ENCODE measurements at regions not wholly inside any gene's neighbourhood (a gene's known extent, or its start where the extent isn't known, plus 50 kb on each side); places are given as distances from the start of the nearest gene placed in this dataset.
A peak's percentile ranks its signal among the peaks of the same experiment; 100 is the strongest.
"Not testable (repeated sequence)": the region's sequence is repeated elsewhere in the genome, so short reads cannot be mapped to it uniquely, and the experiment has no call there.

GRCh38 chr6:10343320-10343719, 71.6 kb downstream of the TFAP2A start:
- H3K4me3 ChIP-seq (ENCODE audit: low read length in 2 of 2), result no peak overlapping the region
- no peak overlapping the region for H3K9ac ChIP-seq (ENCODE audit: low read length in 2 of 2)
- no peaks in the 10 kb centered on the region for H3K36me3 ChIP-seq (ENCODE audit: control insufficient read depth in 2 of 2, insufficient read depth in 2 of 2, low read length in 2 of 2)
- H3K9me3 ChIP-seq (ENCODE audit: control insufficient read depth in 2 of 2, low read length in 2 of 2), result no peaks in the 10 kb centered on the region
- H3K4me1 ChIP-seq (ENCODE audit: control insufficient read depth, insufficient read depth, low read length), result peaks cover 2% of the 10 kb centered on the region
- no peak overlapping the region for H3K27ac ChIP-seq (ENCODE audit: low read length)
- no peaks in the 10 kb centered on the region for H3K27me3 ChIP-seq (ENCODE audit: control insufficient read depth in 1 of 2, insufficient read depth in 2 of 2, low read length in 2 of 2)

- Histone ChIP-seq H3K27me3 (ENCODE audit: control insufficient read depth in 1 of 2, insufficient read depth in 2 of 2, low read length in 2 of 2) (no peaks in the 10 kb centered on the region), H3K9ac (ENCODE audit: low read length in 2 of 2) (no peak overlapping the region), H3K36me3 (ENCODE audit: control insufficient read depth in 2 of 2, insufficient read depth in 2 of 2, low read length in 2 of 2) (no peaks in the 10 kb centered on the region), H3K4me1 (ENCODE audit: control insufficient read depth, insufficient read depth, low read length) (peaks cover 2% of the 10 kb centered on the region), H3K27ac (ENCODE audit: low read length) (no peak overlapping the region), H3K9me3 (ENCODE audit: control insufficient read depth in 2 of 2, low read length in 2 of 2) (no peaks in the 10 kb centered on the region), H3K4me3 (ENCODE audit: low read length in 2 of 2) (no peak overlapping the region)
These were observed 73.3 kb downstream of the TFAP2A start for GRCh38 chr6:10341605-10342004.

- Histone ChIP-seq H3K36me3 (ENCODE audit: control insufficient read depth in 2 of 2, insufficient read depth in 2 of 2, low read length in 2 of 2) (no peaks in the 10 kb centered on the region), H3K9ac (ENCODE audit: low read length in 2 of 2) (no peak overlapping the region), H3K4me3 (ENCODE audit: low read length in 2 of 2) (no peak overlapping the region), H3K27ac (ENCODE audit: low read length) (no peak overlapping the region), H3K4me1 (ENCODE audit: control insufficient read depth, insufficient read depth, low read length) (no peaks in the 10 kb centered on the region), H3K27me3 (ENCODE audit: control insufficient read depth in 1 of 2, insufficient read depth in 2 of 2, low read length in 2 of 2) (no peaks in the 10 kb centered on the region), H3K9me3 (ENCODE audit: control insufficient read depth in 2 of 2, low read length in 2 of 2) (no peaks in the 10 kb centered on the region)
These were observed 76.7 kb downstream of the TFAP2A start for GRCh38 chr6:10338151-10338550.

- H3K4me3 ChIP-seq (ENCODE audit: low read length in 2 of 2); H3K4me1 ChIP-seq (ENCODE audit: control insufficient read depth, insufficient read depth, low read length); H3K9me3 ChIP-seq (ENCODE audit: control insufficient read depth in 2 of 2, low read length in 2 of 2); H3K36me3 ChIP-seq (ENCODE audit: control insufficient read depth in 2 of 2, insufficient read depth in 2 of 2, low read length in 2 of 2); H3K27me3 ChIP-seq (ENCODE audit: control insufficient read depth in 1 of 2, insufficient read depth in 2 of 2, low read length in 2 of 2); H3K9ac ChIP-seq (ENCODE audit: low read length in 2 of 2); H3K27ac ChIP-seq (ENCODE audit: low read length): not testable (repeated sequence)
These were observed 77.5 kb downstream of the TFAP2A start for GRCh38 chr6:10337376-10337775.

GRCh38 chr6:10332111-10332510, 82.8 kb downstream of the TFAP2A start:
- H3K36me3 ChIP-seq (ENCODE audit: control insufficient read depth in 2 of 2, insufficient read depth in 2 of 2, low read length in 2 of 2), result no peaks in the 10 kb centered on the region
- no peaks in the 10 kb centered on the region for H3K4me1 ChIP-seq (ENCODE audit: control insufficient read depth, insufficient read depth, low read length)
- H3K4me3 ChIP-seq (ENCODE audit: low read length in 2 of 2), result no peak overlapping the region
- no peak overlapping the region for H3K9ac ChIP-seq (ENCODE audit: low read length in 2 of 2)
- H3K27me3 ChIP-seq (ENCODE audit: control insufficient read depth in 1 of 2, insufficient read depth in 2 of 2, low read length in 2 of 2), result no peaks in the 10 kb centered on the region
- no peaks in the 10 kb centered on the region for H3K9me3 ChIP-seq (ENCODE audit: control insufficient read depth in 2 of 2, low read length in 2 of 2)
- no peak overlapping the region for H3K27ac ChIP-seq (ENCODE audit: low read length)

- Histone ChIP-seq H3K36me3 (ENCODE audit: control insufficient read depth in 2 of 2, insufficient read depth in 2 of 2, low read length in 2 of 2) (no peaks in the 10 kb centered on the region), H3K27me3 (ENCODE audit: control insufficient read depth in 1 of 2, insufficient read depth in 2 of 2, low read length in 2 of 2) (no peaks in the 10 kb centered on the region), H3K9me3 (ENCODE audit: control insufficient read depth in 2 of 2, low read length in 2 of 2) (no peaks in the 10 kb centered on the region), H3K4me3 (ENCODE audit: low read length in 2 of 2) (no peak overlapping the region), H3K4me1 (ENCODE audit: control insufficient read depth, insufficient read depth, low read length) (no peaks in the 10 kb centered on the region), H3K27ac (ENCODE audit: low read length) (no peak overlapping the region), H3K9ac (ENCODE audit: low read length in 2 of 2) (no peak overlapping the region)
These were observed 83.4 kb downstream of the TFAP2A start for GRCh38 chr6:10331334-10331968.

- H3K4me1 ChIP-seq (ENCODE audit: control insufficient read depth, insufficient read depth, low read length), result no peaks in the 10 kb centered on the region
- no peak overlapping the region for H3K9ac ChIP-seq (ENCODE audit: low read length in 2 of 2)
- no peak overlapping the region for H3K4me3 ChIP-seq (ENCODE audit: low read length in 2 of 2)
- H3K36me3 ChIP-seq (ENCODE audit: control insufficient read depth in 2 of 2, insufficient read depth in 2 of 2, low read length in 2 of 2), result no peaks in the 10 kb centered on the region
- H3K9me3 ChIP-seq (ENCODE audit: control insufficient read depth in 2 of 2, low read length in 2 of 2), result no peaks in the 10 kb centered on the region
- H3K27me3 ChIP-seq (ENCODE audit: control insufficient read depth in 1 of 2, insufficient read depth in 2 of 2, low read length in 2 of 2), result no peaks in the 10 kb centered on the region
- H3K27ac ChIP-seq (ENCODE audit: low read length), result no peak overlapping the region
These were observed 84.4 kb downstream of the TFAP2A start for GRCh38 chr6:10330515-10330914.

- no peaks in the 10 kb centered on the region for H3K4me1 ChIP-seq (ENCODE audit: control insufficient read depth, insufficient read depth, low read length)
- no peaks in the 10 kb centered on the region for H3K27me3 ChIP-seq (ENCODE audit: control insufficient read depth in 1 of 2, insufficient read depth in 2 of 2, low read length in 2 of 2)
- no peaks in the 10 kb centered on the region for H3K36me3 ChIP-seq (ENCODE audit: control insufficient read depth in 2 of 2, insufficient read depth in 2 of 2, low read length in 2 of 2)
- H3K27ac ChIP-seq (ENCODE audit: low read length), result no peak overlapping the region
- no peaks in the 10 kb centered on the region for H3K9me3 ChIP-seq (ENCODE audit: control insufficient read depth in 2 of 2, low read length in 2 of 2)
- H3K4me3 ChIP-seq (ENCODE audit: low read length in 2 of 2), result no peak overlapping the region
- H3K9ac ChIP-seq (ENCODE audit: low read length in 2 of 2), result no peak overlapping the region
These were observed 91.9 kb downstream of the TFAP2A start for GRCh38 chr6:10323018-10323417.

GRCh38 chr6:10320291-10320690, 94.6 kb downstream of the TFAP2A start:
- Histone ChIP-seq H3K4me3 (ENCODE audit: low read length in 2 of 2) (no peak overlapping the region), H3K27me3 (ENCODE audit: control insufficient read depth in 1 of 2, insufficient read depth in 2 of 2, low read length in 2 of 2) (no peaks in the 10 kb centered on the region), H3K27ac (ENCODE audit: low read length) (no peak overlapping the region), H3K9ac (ENCODE audit: low read length in 2 of 2) (no peak overlapping the region), H3K9me3 (ENCODE audit: control insufficient read depth in 2 of 2, low read length in 2 of 2) (no peaks in the 10 kb centered on the region), H3K4me1 (ENCODE audit: control insufficient read depth, insufficient read depth, low read length) (peaks cover 18% of the 10 kb centered on the region), H3K36me3 (ENCODE audit: control insufficient read depth in 2 of 2, insufficient read depth in 2 of 2, low read length in 2 of 2) (no peaks in the 10 kb centered on the region)

GRCh38 chr6:10316373-10316721, 98.5 kb downstream of the TFAP2A start:
- H3K4me1 ChIP-seq (ENCODE audit: control insufficient read depth, insufficient read depth, low read length), result peaks cover 18% of the 10 kb centered on the region
- H3K27me3 ChIP-seq (ENCODE audit: control insufficient read depth in 1 of 2, insufficient read depth in 2 of 2, low read length in 2 of 2), result no peaks in the 10 kb centered on the region
- H3K27ac ChIP-seq (ENCODE audit: low read length), result peak overlapping the region; percentile 62
- no peaks in the 10 kb centered on the region for H3K36me3 ChIP-seq (ENCODE audit: control insufficient read depth in 2 of 2, insufficient read depth in 2 of 2, low read length in 2 of 2)
- H3K9me3 ChIP-seq (ENCODE audit: control insufficient read depth in 2 of 2, low read length in 2 of 2), result no peaks in the 10 kb centered on the region
- H3K9ac ChIP-seq (ENCODE audit: low read length in 2 of 2), result peak overlapping the region in 1 of 2 donors; percentile 21
- peak overlapping the region in 1 of 2 donors; percentile 44 for H3K4me3 ChIP-seq (ENCODE audit: low read length in 2 of 2)

- Histone ChIP-seq H3K4me3 (ENCODE audit: low read length in 2 of 2) (peak overlapping the region in 1 of 2 donors; percentile 44), H3K36me3 (ENCODE audit: control insufficient read depth in 2 of 2, insufficient read depth in 2 of 2, low read length in 2 of 2) (no peaks in the 10 kb centered on the region), H3K9me3 (ENCODE audit: control insufficient read depth in 2 of 2, low read length in 2 of 2) (no peaks in the 10 kb centered on the region), H3K9ac (ENCODE audit: low read length in 2 of 2) (no peak overlapping the region), H3K4me1 (ENCODE audit: control insufficient read depth, insufficient read depth, low read length) (peaks cover 18% of the 10 kb centered on the region), H3K27me3 (ENCODE audit: control insufficient read depth in 1 of 2, insufficient read depth in 2 of 2, low read length in 2 of 2) (no peaks in the 10 kb centered on the region), H3K27ac (ENCODE audit: low read length) (peak overlapping the region; percentile 62)
These were observed 99.1 kb downstream of the TFAP2A start for GRCh38 chr6:10315658-10316372.

Measured in stomach smooth muscle (tissue), 2 donors.